Chondrocyte (in vitro differentiated cells): ENCODE measurements at regions not wholly inside any gene's neighbourhood (a gene's known extent, or its start where the extent isn't known, plus 50 kb on each side); places are given as distances from the start of the nearest gene placed in this dataset.
"Not testable (repeated sequence)": the region's sequence is repeated elsewhere in the genome, so short reads cannot be mapped to it uniquely, and the experiment has no call there.

ENCODE experiments used
- DNase-seq: peaks from one replicate; pipeline ENCODE4 v3.0.0; 2021; ENCODE audit warnings: mixed read lengths, low spot score
- H3K27ac Mint-ChIP-seq: one replicate; pipeline ENCODE4 v1.8.0; 2021; ENCODE audit warnings: mild to moderate bottlenecking, moderate library complexity, mixed read lengths; ENCODE audit not compliant: unreplicated experiment
- H3K27me3 Mint-ChIP-seq: 2 replicates; pipeline ENCODE4 v1.8.0; 2021; ENCODE audit warnings: low read depth, mixed read lengths
- H3K36me3 Mint-ChIP-seq: 2 replicates; pipeline ENCODE4 v1.8.0; 2021; ENCODE audit warnings: low read depth, mixed read lengths
- H3K4me1 Mint-ChIP-seq: 2 replicates; pipeline ENCODE4 v1.8.0; 2021; ENCODE audit warnings: low read depth, mild to moderate bottlenecking, mixed read lengths
- H3K4me3 Mint-ChIP-seq: one replicate; pipeline ENCODE4 v1.8.0; 2021; ENCODE audit warnings: mild to moderate bottlenecking, moderate library complexity, mixed read lengths; ENCODE audit not compliant: unreplicated experiment
- H3K9me3 Mint-ChIP-seq: 2 replicates; pipeline ENCODE4 v1.8.0; 2021; ENCODE audit warnings: low read depth, mixed read lengths
- TF ChIP-seq, protein P1 (sequence below): fragments of 200-600 bp; sonication (generic); IDR thresholded peaks from 2 replicates; pipeline ENCODE4 v1.5.0; 2021; ENCODE audit warnings: antibody characterized with exemption, mild to moderate bottlenecking, moderate library complexity

DNA sequence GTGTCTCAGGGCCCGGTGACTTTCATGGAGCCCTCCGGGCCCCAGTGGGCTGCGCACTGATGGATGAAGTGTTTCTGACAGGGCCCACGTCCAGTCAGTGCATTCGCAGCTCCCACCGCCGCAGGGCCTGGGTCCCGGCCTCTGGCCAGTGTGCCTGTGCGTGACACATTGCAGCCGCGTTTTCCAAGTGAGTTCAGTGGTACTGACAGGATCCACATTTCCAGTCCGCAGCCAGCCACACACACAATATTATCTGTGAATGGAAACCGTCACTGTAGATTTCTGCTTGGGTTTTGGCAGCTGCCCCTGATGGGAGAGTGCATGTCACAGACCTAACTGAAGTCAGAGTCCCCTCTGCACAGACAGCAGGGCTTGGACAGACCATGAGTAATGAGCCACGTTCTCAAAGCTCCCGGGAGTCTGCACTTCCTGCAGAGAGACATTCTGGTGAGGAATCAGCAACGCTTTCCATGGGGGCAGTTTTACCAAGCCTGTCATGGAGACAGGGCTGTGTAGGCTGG is 171.4 kb downstream of the MYLK4 start:
- H3K27ac Mint-ChIP-seq = peak overlapping the region; percentile 45

DNA sequence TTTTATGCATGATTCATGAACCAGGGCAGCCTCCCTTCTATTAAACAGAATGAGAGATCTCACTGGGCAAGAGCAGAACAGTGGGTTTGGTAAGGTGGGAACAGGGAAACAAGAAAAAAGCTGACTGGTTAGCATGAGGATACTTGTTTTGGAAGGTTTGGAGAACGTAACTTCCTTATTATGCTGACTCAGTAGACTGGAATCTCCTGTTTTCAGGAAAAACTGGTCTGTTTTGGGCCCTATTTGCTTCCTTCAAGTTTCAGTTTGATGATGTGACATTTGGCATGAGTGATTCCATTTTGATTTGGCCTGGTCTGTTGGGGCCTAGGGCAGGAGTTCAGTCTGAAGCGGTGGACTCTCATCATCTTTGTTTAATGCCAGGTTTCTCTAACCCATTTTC is 172.0 kb downstream of the MYLK4 start:
- H3K36me3 Mint-ChIP-seq = no peaks in the 10 kb centered on the region
- H3K27ac Mint-ChIP-seq = no peak overlapping the region
- peaks cover 19% of the 10 kb centered on the region for H3K9me3 Mint-ChIP-seq
- TF ChIP-seq, protein P1, sequence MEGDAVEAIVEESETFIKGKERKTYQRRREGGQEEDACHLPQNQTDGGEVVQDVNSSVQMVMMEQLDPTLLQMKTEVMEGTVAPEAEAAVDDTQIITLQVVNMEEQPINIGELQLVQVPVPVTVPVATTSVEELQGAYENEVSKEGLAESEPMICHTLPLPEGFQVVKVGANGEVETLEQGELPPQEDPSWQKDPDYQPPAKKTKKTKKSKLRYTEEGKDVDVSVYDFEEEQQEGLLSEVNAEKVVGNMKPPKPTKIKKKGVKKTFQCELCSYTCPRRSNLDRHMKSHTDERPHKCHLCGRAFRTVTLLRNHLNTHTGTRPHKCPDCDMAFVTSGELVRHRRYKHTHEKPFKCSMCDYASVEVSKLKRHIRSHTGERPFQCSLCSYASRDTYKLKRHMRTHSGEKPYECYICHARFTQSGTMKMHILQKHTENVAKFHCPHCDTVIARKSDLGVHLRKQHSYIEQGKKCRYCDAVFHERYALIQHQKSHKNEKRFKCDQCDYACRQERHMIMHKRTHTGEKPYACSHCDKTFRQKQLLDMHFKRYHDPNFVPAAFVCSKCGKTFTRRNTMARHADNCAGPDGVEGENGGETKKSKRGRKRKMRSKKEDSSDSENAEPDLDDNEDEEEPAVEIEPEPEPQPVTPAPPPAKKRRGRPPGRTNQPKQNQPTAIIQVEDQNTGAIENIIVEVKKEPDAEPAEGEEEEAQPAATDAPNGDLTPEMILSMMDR = no peak
- peaks cover 21% of the 10 kb centered on the region for H3K4me1 Mint-ChIP-seq
- no peak for DNase-seq
- H3K4me3 Mint-ChIP-seq = no peak overlapping the region
- no peaks in the 10 kb centered on the region for H3K27me3 Mint-ChIP-seq

More for the DNA sequence above, 171.4 kb downstream of the MYLK4 start:
- TF ChIP-seq, protein P1 = no peak
- no peak overlapping the region for H3K4me3 Mint-ChIP-seq
- H3K9me3 Mint-ChIP-seq = peaks cover 21% of the 10 kb centered on the region
- peaks cover under 1% of the 10 kb centered on the region for H3K36me3 Mint-ChIP-seq
- DNase-seq = no peak
- no peaks in the 10 kb centered on the region for H3K27me3 Mint-ChIP-seq
- peaks cover 21% of the 10 kb centered on the region for H3K4me1 Mint-ChIP-seq

DNA sequence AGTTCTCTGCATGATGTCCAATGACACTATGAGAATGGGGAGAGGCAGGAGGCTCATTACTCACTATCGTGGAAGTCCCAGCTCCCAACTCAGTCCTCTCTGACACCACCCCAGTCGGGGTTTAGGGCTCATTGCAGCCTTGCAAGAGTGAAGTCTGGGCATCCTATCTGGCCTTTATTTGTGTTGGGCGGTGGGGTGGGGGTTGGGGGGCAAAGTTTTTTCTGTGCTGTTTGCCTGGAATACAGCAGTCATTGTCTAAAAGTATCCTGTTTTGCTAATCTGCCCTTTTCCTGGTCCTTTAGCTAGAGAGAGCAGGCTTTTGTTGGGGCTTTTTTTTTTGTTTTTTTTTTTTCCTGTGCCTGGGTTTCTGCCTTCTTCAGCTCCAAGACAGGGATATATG is 174.2 kb downstream of the MYLK4 start:
- TF ChIP-seq, protein P1 = no peak
- peak overlapping the region; percentile 17 for H3K27ac Mint-ChIP-seq
- no peak overlapping the region for H3K4me3 Mint-ChIP-seq
- H3K9me3 Mint-ChIP-seq = peaks cover 14% of the 10 kb centered on the region
- H3K27me3 Mint-ChIP-seq = no peaks in the 10 kb centered on the region
- H3K36me3 Mint-ChIP-seq = peaks cover 2% of the 10 kb centered on the region
- no peak for DNase-seq
- H3K4me1 Mint-ChIP-seq = peaks cover 21% of the 10 kb centered on the region

DNA sequence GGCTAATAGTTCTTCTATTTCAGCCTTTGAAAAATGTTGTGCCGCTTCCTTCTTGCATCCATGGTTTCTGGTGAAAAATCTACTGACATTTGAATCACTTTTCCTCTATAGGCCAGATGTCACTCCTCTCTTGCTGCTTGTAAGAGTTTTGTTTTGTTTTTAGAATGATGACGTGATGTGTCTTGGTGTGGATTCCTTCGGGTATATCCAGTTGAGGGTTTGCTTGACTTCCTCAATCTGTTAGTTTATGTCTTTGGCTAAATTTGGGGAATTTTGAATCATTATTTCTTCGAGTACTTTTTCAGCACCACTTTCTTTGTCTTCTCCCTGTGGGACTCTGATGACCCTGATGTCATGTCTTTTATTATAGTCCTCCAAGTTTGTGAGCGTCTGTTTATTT is 175.5 kb downstream of the MYLK4 start:
- Mint-ChIP-seq H3K4me1 (peaks cover 17% of the 10 kb centered on the region), H3K36me3 (peaks cover 2% of the 10 kb centered on the region), H3K4me3 (no peak overlapping the region), H3K9me3 (peaks cover 14% of the 10 kb centered on the region), H3K27me3 (no peaks in the 10 kb centered on the region), H3K27ac (no peak overlapping the region)
- TF ChIP-seq, protein P1 = no peak
- DNase-seq = no peak

DNA sequence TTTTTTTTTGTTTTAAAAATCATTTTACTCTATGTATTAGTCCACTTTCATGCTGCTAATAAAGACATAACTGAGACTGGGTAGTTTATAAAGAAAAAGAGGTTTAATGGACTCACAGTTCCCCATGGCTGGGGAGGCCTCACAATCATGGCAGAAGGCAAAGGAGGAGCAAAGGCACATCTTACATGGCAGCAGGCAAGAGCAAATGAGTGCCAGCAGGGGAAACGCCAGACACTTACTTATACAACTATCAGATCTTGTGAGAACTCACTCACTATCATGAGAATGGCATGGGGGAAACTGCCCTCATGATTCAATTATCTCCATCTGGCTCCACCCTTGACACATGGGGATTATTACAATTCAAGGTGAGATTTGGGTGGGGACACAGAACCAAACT is 181.3 kb downstream of the MYLK4 start:
- not testable (repeated sequence) for H3K27me3 Mint-ChIP-seq, H3K27ac Mint-ChIP-seq, H3K4me1 Mint-ChIP-seq, H3K36me3 Mint-ChIP-seq, H3K4me3 Mint-ChIP-seq, DNase-seq
- peaks cover 20% of the 10 kb centered on the region for H3K9me3 Mint-ChIP-seq

DNA sequence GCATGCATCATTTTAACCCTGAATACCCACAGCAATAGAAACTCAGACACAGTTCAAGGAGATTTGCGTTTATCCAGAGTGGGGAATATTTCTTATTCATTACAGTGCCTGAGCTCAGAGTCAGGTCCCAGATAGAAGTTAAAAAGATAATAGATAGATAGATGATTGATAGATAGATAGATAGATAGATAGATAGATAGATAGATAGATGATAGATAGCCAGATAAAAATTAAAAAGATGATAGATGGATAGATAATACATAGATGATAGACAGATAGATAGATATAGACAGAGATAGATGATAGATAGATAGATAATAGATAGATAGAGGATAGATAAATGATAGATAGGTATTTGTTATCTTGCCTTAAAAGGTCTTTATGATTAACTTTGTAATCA is 184.7 kb downstream of the MYLK4 start:
- Mint-ChIP-seq H3K4me1 (peaks cover 32% of the 10 kb centered on the region), H3K27me3 (no peaks in the 10 kb centered on the region), H3K9me3 (peaks cover 17% of the 10 kb centered on the region), H3K4me3 (no peak overlapping the region), H3K36me3 (no peaks in the 10 kb centered on the region), H3K27ac (no peak overlapping the region)
- TF ChIP-seq, protein P1 = no peak
- DNase-seq = no peak
